H1 (cell line): ENCODE measurements at regions not wholly inside any gene's neighbourhood (a gene's known extent, or its start where the extent isn't known, plus 50 kb on each side); places are given as distances from the start of the nearest gene placed in this dataset.
"Not testable (repeated sequence)": the region's sequence is repeated elsewhere in the genome, so short reads cannot be mapped to it uniquely, and the experiment has no call there.

ENCODE experiments used
- EP300 ChIP-seq, 2 experiments: IDR thresholded peaks; 1 replicate in 1 of 2; 2 replicates in 1 of 2; pipeline ENCODE4 v1.6.1; 2011 to 2012; ENCODE audit warnings: low read depth in 2 of 2, low read length in 2 of 2, mild to moderate bottlenecking in 2 of 2, borderline replicate concordance in 1 of 2, inconsistent platforms in 1 of 2, moderate library complexity in 1 of 2
- EZH2 ChIP-seq: fragments of 200-600 bp; sonication (generic); IDR thresholded peaks from 2 replicates; pipeline ENCODE4 v1.7.1; 2012; ENCODE audit warnings: low read depth, mild to moderate bottlenecking, moderate library complexity, low read length, inconsistent platforms; ENCODE audit not compliant: severe bottlenecking
- GABPA ChIP-seq: IDR thresholded peaks from 2 replicates; pipeline ENCODE4 v1.6.1; 2011; ENCODE audit warnings: mild to moderate bottlenecking, low read length, moderate library complexity, borderline replicate concordance; ENCODE audit not compliant: insufficient read depth
- MAFK ChIP-seq: IDR thresholded peaks from 2 replicates; pipeline ENCODE4 v1.6.1; 2012; ENCODE audit warnings: low read depth, mild to moderate bottlenecking, improper control_type of control experiment, low read length
- TEAD4 ChIP-seq: IDR thresholded peaks from 2 replicates; pipeline ENCODE4 v1.6.1; 2012; ENCODE audit warnings: low read depth, low read length, inconsistent platforms, mixed read lengths
- TF ChIP-seq, protein P1 (sequence below): IDR thresholded peaks from 2 replicates; pipeline ENCODE4 v1.6.1; 2011; ENCODE audit warnings: low read depth, mild to moderate bottlenecking, low read length; ENCODE audit not compliant: insufficient read depth

DNA sequence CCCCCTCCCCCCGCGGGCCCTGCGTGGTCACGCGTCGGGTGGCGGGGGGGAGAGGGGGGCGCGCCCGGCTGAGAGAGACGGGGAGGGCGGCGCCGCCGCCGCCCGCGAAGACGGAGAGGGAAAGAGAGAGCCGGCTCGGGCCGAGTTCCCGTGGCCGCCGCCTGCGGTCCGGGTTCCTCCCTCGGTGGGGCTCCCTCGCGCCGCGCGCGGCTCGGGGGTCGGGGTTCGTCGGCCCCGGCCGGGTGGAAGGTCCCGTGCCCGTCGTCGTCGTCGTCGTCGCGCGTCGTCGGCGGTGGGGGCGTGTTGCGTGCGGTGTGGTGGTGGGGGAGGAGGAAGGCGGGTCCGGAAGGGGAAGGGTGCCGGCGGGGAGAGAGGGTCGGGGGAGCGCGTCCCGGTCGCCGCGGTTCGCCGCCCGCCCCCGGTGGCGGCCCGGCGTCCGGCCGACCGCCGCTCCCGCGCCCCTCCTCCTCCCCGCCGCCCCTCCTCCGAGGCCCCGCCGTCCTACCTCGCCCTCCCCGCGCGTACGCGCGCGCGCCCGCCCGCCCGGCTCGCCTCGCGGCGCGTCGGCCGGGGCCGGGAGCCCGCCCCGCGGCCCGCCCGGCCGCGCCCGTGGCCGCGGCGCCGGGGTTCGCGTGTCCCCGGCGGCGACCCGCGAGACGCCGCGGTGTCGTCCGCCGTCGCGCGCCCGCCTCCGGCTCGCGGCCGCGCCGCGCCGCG lies 2264.1 kb upstream of the TPTE start:
- not testable (repeated sequence) for TF ChIP-seq MAFK; GABPA; EP300 (IDR thresholded peaks at IDR 0.05; ENCODE audit: borderline replicate concordance in 1 of 2, low read depth in 2 of 2, low read length in 2 of 2); TEAD4; EZH2
- TF ChIP-seq, protein P1, sequence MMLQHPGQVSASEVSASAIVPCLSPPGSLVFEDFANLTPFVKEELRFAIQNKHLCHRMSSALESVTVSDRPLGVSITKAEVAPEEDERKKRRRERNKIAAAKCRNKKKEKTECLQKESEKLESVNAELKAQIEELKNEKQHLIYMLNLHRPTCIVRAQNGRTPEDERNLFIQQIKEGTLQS: not testable (repeated sequence)
